ENCODE measurements at regions not wholly inside any gene's neighbourhood (a gene's known extent, or its start where the extent isn't known, plus 50 kb on each side); places are given as distances from the start of the nearest gene placed in this dataset.

DNA sequence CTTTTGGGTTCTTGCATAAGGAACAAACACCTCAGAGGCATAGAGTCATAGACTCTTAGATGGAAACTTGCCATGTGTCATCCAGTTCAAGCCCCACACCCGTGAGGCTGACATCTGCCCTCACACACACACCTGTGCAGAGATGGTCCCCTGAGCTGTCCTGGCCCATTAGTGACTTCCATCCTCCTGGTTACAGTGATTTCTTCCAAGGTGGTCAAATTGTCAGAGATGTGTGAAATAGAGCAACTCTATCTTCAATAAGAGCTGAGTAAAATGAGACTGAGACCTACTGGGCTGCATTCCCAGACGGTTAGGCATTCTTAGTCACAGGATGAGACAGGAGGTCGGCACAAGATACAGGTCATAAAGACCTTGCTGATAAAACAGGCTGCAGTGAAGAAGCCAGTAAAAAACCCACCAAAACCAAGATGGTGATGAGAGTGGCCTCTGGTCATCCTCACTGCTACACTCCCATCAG, 342.2 kb upstream of the TNRC6C start:
- no peak overlapping the region for H3K4me3 ChIP-seq
- no peak for TF ChIP-seq CTCF (IDR thresholded peaks at IDR 0.05)
- intact Hi-C loops (cut with DNase I): no loop called here
- H3K27ac ChIP-seq: no peak overlapping the region
- ATAC-seq: no peak
- no peak for DNase-seq
- H3K36me3 ChIP-seq: no peaks in the 10 kb centered on the region
- H3K9me3 ChIP-seq: no peaks in the 10 kb centered on the region
- H3K4me1 ChIP-seq: no peaks in the 10 kb centered on the region
- peaks cover 0 to 4% (median 0%) of the 10 kb centered on the region in 4 donors for H3K27me3 ChIP-seq
- FAIRE-seq: no peak
- WGBS, 2 donors: 22 to 25% methylated on average over 3 of the region's 3 CpGs

DNA sequence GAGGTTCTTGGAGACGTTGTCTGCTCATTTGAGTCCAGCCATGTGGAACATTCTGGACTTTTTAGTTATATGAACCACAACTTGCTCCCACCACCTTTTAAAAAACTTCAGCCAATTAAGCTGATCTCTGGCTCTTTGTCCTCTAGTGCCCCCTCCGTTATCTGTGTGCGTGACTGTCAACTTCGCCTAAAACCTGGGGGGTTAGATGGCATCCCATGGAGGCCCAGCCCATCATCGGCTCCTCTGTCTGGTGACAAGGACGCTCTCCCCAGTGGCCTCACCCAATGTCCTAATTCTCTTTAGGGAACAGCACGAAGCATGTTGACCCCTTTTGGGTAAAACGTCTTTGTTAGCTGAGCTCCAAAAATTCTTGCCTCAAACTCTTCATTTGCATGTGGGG, 341.0 kb upstream of the TNRC6C start:
- DNase-seq (no peak), ATAC-seq (no peak), FAIRE-seq (no peak)
- 58 to 72% methylated on average over 8 of the region's 8 CpGs for WGBS, 2 donors
- Histone ChIP-seq H3K4me1 (no peaks in the 10 kb centered on the region), H3K27ac (no peak overlapping the region), H3K36me3 (no peaks in the 10 kb centered on the region), H3K27me3 (no peaks in the 10 kb centered on the region), H3K9me3 (no peaks in the 10 kb centered on the region), H3K4me3 (no peak overlapping the region)
- intact Hi-C loops (cut with DNase I): no loop called here
- TF ChIP-seq CTCF (IDR thresholded peaks at IDR 0.05): no peak

- WGBS, 2 donors: 33 to 48% methylated on average over 7 of the region's 7 CpGs
- ATAC-seq: no peak
- Histone ChIP-seq H3K9me3 (no peaks in the 10 kb centered on the region), H3K27me3 (no peaks in the 10 kb centered on the region), H3K36me3 (no peaks in the 10 kb centered on the region), H3K4me3 (no peak overlapping the region), H3K27ac (no peak overlapping the region), H3K4me1 (no peaks in the 10 kb centered on the region)
- no peak for DNase-seq
- FAIRE-seq: no peak
- intact Hi-C loops (cut with DNase I): no loop called here
- no peak for TF ChIP-seq CTCF (IDR thresholded peaks at IDR 0.05)
Observed at GRCh38 chr17:77618173-77618572, 340.3 kb upstream of the TNRC6C start.

GRCh38 chr17:77618731-77619130, 339.8 kb upstream of the TNRC6C start:
- intact Hi-C loops (cut with DNase I): no loop called here
- Histone ChIP-seq H3K36me3 (no peaks in the 10 kb centered on the region), H3K9me3 (no peaks in the 10 kb centered on the region), H3K4me1 (no peaks in the 10 kb centered on the region), H3K27ac (no peak overlapping the region), H3K27me3 (no peaks in the 10 kb centered on the region), H3K4me3 (no peak overlapping the region)
- ATAC-seq: no peak
- TF ChIP-seq CTCF (IDR thresholded peaks at IDR 0.05): no peak
- no peak for DNase-seq
- FAIRE-seq: no peak
- 67 to 78% methylated on average over 11 of the region's 11 CpGs for WGBS, 2 donors

DNA sequence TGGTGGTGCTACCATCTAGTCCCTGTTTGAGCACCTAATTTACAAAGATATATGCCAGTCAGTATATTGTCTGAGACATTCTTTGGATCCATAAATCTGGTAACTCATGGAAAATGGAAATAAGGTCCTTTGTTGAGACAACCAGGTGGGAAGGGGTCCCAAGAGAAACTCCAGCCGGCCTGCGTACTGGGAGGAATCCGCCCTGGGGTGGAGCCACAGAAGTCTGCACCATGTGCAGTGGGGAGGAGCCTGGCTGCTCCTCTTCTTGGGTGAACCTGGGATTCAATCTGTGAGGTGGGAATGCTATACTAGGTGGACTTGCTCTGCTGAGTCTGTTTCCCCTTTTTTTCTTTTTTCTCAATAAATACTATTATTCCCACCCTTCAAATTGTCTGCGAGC, 339.2 kb upstream of the TNRC6C start:
- H3K36me3 ChIP-seq: no peaks in the 10 kb centered on the region
- H3K27me3 ChIP-seq: no peaks in the 10 kb centered on the region
- ATAC-seq: no peak
- no peaks in the 10 kb centered on the region for H3K4me1 ChIP-seq
- FAIRE-seq: no peak
- no peak for TF ChIP-seq CTCF (IDR thresholded peaks at IDR 0.05)
- intact Hi-C loops (cut with DNase I): no loop called here
- WGBS, 2 donors: 62 to 75% methylated on average over 4 of the region's 4 CpGs
- no peak overlapping the region for H3K4me3 ChIP-seq
- DNase-seq: no peak
- H3K27ac ChIP-seq: no peak overlapping the region
- no peaks in the 10 kb centered on the region for H3K9me3 ChIP-seq

Measured in pancreas (tissue), 10 donors.